HG03039 (cell line): ENCODE measurements at regions not wholly inside any gene's neighbourhood (a gene's known extent, or its start where the extent isn't known, plus 50 kb on each side); places are given as distances from the start of the nearest gene placed in this dataset.
"Not testable (repeated sequence)": the region's sequence is repeated elsewhere in the genome, so short reads cannot be mapped to it uniquely, and the experiment has no call there.

Source experiments
- ATAC-seq: cut with Tn5 transposase; IDR thresholded peaks from one replicate; pipeline ENCODE4 v1.9.1; 2021; ENCODE audit warnings: mild to moderate bottlenecking, moderate library complexity; ENCODE audit not compliant: unreplicated experiment

DNA sequence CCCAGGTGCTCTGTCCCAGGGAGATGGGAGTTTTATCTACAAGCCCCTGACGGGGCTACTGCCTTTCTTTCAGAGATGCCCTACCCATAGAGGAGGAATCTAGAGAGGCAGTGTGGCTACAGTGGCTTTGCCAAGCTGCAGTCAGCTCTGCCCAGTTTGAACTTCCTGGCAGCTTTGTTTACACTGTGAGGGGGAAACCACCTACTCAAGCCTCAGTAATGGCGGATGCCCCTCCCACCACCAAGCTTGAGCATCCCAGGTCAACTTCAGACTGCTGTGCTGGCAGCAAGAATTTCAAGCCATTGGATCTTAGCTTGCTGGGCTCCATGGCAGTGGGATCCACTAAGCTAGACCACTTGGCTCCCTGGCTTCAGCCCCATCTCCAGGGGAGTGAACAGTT is 53.1 kb upstream of the TMEM252 start:
- not testable (repeated sequence) for ATAC-seq

DNA sequence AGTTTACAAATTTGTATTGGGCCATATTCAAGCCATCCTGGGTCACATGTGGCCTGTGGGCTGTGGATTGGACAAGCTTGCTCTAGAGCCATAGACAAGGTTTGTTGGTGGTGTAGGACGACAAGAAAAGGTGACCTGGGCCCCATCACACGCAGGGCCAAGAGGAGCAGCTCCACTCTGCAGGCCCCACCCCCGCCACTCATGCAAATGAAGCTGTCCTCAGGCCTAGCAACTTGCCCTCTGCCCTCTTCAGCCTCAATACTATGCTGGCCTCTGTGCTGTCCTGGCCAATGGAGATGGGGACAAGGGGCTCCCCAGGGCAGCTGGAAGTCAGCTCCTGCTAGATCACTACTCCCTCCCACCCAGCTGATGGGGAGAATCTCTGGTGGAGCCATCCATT is 55.2 kb upstream of the TMEM252 start:
- no peak for ATAC-seq

- ATAC-seq = no peak
Observed at GRCh38 chr9:68597362-68597997, 56.8 kb upstream of the TMEM252 start.

GRCh38 chr9:68599826-68600225 is 59.1 kb upstream of the TMEM252 start:
- ATAC-seq = no peak

GRCh38 chr9:68601081-68601480 is 60.4 kb upstream of the TMEM252 start:
- ATAC-seq = no peak

DNA sequence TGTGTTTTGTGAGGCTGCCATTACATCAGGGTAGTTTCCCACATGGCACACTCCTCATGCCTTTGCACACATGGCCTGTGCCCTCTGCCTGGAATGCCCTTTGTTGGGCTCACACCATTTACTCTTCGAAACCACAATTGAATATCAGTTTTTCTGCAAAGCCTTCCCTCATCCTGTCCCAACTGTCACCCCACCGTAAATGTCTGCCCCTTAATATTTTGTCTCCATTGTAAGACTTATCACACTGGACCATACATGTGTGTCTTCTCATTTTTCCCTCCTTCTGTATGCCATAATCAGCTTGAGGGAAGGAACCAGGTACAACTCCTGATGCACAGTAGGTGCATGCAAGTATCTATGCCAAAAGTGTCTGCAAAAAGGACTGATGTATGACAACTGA is 62.7 kb upstream of the TMEM252 start:
- ATAC-seq = no peak

DNA sequence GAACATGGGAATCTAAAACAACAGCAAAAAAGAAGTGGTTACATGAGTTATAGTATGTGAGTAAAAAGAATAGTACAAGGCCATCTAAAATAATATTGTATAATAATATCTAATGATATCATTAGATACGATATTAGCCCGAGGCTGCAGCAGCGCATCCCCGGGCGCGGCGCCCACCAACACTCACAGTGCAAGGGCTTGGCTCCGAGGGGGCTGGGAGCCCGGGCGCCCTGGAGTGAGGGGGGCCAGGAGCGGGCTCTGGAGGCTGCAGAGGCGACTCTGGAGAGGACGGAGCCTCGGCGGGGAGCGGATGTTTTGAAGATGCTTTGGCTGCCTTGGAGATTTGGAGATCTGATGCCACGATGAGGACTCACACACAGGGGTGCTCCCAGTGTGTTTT is 68.1 kb upstream of the TMEM252 start:
- ATAC-seq = no peak

GRCh38 chr9:68609901-68610415 is 69.3 kb upstream of the TMEM252 start:
- ATAC-seq = no peak

DNA sequence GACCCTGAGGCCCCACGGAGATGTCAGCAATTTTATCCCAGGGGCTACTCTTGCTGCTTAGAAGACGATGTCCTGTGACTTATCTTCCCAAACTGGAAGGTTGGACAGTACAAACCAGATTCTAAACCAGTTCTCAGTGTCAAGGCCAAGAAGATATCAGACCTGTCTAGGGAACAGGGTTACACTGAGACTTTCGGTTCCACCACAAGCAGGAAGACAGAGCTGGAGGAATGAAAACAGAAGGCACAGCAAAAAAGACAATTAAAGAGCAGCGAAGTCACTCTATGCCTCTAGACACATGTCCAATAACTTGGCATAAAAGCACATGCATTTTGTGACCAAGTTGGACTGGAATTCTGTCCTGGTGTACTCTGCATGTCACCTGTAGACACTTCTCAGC is 73.4 kb upstream of the TMEM252 start:
- ATAC-seq = no peak

- ATAC-seq = not testable (repeated sequence)
Observed at GRCh38 chr9:68617011-68617410, 76.3 kb upstream of the TMEM252 start.

GRCh38 chr9:68619072-68619471 is 78.4 kb upstream of the TMEM252 start:
- no peak for ATAC-seq

GRCh38 chr9:68619636-68620035 is 79.0 kb upstream of the TMEM252 start:
- no peak for ATAC-seq

DNA sequence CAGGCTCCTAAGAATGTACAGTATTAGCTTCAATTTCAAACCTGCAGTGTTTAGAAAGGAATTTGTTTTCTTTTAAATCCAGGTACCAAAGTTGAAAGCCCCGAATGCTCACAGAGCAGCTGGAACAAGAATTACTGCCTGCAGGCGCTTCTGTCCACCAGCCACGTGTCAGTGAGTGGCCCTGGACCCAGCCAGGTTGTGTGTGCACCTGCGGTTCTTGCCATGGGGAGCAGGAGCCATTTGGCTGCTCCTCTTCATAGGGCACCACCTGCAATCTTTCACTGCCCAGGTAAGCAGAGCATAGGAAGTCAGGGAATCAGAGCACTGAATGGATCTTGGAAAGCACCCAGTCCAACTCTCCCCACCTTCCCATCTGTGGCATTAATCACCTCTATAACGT is 79.5 kb upstream of the PIP5K1B start:
- no peak for ATAC-seq

- no peak for ATAC-seq
Observed at GRCh38 chr9:68626526-68626925, 78.5 kb upstream of the PIP5K1B start.

GRCh38 chr9:68627104-68627503 is 77.9 kb upstream of the PIP5K1B start:
- ATAC-seq = no peak

GRCh38 chr9:68627594-68627993 is 77.4 kb upstream of the PIP5K1B start:
- ATAC-seq = no peak

- ATAC-seq = no peak
Observed at GRCh38 chr9:68629042-68629441, 76.0 kb upstream of the PIP5K1B start.

- ATAC-seq = no peak
Observed at GRCh38 chr9:68631811-68632210, 73.2 kb upstream of the PIP5K1B start.

- no peak for ATAC-seq
Observed at GRCh38 chr9:68637020-68637419, 68.0 kb upstream of the PIP5K1B start.

DNA sequence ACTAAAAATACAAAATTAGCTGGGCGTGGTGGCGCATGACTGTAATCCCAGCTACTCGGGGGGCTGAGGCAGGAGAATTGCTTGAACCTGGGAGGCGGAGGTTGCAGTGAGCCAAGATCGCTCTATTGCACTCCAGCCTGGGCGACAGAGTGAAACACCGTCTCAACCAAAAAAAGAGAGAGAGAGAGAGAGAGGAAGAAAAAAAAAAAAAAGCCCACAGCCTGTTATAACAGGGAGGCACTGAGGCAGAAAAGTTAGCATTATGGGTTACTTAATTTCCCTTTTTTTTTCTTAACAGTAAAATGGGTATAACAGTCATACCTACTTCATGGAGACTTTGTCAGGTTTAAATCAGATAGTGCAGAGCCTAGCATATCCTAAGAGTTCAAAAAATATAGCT is 65.8 kb upstream of the PIP5K1B start:
- ATAC-seq = not testable (repeated sequence)

DNA sequence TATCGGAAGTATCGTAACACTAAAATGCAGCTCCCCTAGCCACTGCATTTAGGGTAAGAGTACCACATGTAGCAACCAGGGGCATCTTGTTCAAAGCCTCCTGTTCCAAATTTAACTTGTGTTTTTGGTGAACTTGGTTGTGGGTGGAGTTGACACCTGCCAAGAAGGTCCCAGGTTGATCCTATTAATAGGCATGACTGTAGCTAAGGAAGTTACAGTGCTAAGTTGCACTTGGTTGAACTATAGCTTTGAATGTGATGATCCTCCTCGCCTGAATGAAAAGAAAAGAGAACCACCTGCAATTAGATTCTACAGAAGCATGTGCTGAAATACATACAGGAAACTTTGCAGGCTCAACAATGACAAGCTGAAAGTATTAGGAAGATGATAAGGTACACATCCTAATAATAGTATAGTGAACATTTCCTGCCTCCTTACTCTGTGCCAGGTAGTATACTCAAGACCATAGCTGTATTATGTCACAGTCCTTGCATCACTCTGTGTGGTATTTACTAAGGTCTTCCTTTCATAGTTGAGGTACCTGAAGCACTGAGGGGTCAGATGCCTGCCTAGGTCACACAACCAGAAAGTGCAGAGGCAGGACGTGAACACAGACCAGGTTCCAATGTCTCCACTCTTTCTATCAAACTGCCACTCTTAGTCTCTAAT is 64.5 kb upstream of the PIP5K1B start:
- ATAC-seq = no peak
